Anterior cingulate cortex (tissue), 58 donors: ENCODE measurements at regions not wholly inside any gene's neighbourhood (a gene's known extent, or its start where the extent isn't known, plus 50 kb on each side); places are given as distances from the start of the nearest gene placed in this dataset.
"Not testable (repeated sequence)": the region's sequence is repeated elsewhere in the genome, so short reads cannot be mapped to it uniquely, and the experiment has no call there.

Source experiments
- DNase-seq, 58 donors: peaks; one replicate each; lab custom pipeline; 2025; lab: John Stamatoyannopoulos, UW

DNA sequence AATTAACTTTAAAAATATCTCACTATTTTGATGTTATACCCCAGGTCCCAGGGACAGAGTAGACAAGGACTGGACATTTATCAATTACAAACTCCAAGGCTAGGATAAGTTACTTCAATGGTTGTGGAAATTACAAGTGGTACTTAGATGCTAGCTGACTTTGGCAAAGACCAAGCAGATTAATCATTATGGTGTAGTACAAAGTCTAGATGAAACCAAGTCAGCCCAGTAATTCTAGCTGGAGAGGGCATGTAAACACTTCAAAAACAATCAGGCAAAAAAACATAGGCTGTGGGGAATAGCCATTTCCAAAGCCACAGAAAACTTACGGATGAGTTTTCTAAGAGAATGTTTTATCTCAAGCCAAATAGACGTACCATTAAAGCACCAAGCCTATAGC lies 124.5 kb downstream of the TSEN15 start:
- DNase-seq = no peak

DNA sequence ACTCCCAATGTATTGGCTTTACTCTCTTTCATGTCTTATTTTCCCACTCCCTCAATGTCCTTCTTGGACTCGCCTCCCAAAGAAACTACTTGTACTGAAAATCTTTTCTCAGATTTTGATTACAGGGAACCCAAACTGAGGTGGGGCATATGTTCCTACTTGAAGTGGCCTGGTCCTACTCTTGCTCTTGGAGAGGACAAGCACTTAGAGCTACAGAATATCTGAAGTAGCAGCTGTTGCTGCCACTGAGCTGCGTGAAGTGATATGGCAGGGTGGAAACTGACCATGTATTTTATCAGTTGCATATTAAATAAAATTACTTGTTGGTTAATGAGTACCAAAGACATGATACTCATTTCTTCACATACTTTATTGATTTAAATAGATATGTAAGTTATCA lies 129.5 kb downstream of the TSEN15 start:
- no peak for DNase-seq

GRCh38 chr1:184183919-184184318 lies 132.4 kb downstream of the TSEN15 start:
- DNase-seq = no peak

- DNase-seq = not testable (repeated sequence)
Measured at GRCh38 chr1:184184614-184185013, 133.1 kb downstream of the TSEN15 start.

- DNase-seq = no peak
Measured at GRCh38 chr1:184185347-184185746, 133.8 kb downstream of the TSEN15 start.

- DNase-seq = no peak
Measured at GRCh38 chr1:184186167-184186566, 134.6 kb downstream of the TSEN15 start.

- DNase-seq = no peak
Measured at GRCh38 chr1:184187097-184187496, 135.6 kb downstream of the TSEN15 start.

DNA sequence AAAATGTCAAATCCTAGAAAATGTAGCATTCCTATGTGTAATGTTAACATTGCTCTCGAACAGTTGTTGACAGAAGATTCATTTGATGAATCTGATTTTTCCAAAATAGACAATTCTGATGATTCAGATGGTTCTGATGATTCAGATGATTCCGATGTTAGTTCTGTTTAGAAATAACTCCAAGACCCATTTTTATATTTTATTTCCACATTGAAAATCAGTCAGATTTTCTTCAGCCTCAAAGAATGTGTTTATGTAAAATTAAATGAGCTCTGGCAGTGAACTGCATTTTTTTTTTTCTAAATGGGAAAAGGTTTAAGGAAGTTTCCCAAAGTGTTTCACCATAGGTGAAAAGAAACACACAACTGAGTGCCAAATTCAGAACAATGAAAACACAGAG lies 136.5 kb downstream of the TSEN15 start:
- DNase-seq = no peak

DNA sequence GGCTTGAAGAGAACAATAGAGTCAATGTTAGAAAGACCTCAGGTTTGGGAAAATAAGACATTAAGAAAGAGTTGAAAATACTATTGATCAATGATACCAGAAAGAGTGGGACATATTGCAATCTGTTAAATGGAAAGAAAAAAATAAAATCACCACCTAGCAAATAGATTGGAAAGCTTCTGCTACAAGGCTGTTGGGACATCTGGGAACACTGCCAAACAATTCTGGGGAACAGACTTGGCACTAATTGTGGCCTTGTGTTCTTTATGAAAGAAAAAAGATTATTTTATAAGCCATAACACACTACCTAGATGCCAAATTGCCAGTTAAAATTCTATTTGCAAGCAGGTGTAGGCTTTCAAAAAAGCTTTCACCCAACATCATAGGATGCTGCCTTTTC lies 137.8 kb downstream of the TSEN15 start:
- no peak for DNase-seq

DNA sequence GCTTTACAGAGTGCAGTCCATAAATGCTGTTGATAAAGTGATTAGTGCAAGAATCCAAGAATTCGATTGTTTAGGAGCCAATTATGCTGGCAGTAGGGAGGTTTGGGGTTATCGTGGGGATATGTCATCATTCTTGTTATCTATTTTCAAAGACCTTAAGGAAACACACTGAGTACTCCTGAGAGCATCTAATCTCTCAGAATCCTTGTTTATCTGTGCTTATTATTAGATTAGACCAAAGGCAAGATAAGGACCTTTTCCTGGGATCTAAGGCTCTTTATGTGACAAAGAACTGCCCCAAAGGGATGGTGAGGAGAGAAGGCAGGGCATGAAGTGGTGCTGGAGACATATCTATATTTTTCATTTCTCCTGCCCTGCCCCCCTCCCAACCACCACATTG lies 139.1 kb downstream of the TSEN15 start:
- DNase-seq = no peak

- peak in 55 of 58 donors; percentile 4 to 84 (median 43) for DNase-seq
Measured at GRCh38 chr1:184191181-184191621, 139.7 kb downstream of the TSEN15 start.

DNA sequence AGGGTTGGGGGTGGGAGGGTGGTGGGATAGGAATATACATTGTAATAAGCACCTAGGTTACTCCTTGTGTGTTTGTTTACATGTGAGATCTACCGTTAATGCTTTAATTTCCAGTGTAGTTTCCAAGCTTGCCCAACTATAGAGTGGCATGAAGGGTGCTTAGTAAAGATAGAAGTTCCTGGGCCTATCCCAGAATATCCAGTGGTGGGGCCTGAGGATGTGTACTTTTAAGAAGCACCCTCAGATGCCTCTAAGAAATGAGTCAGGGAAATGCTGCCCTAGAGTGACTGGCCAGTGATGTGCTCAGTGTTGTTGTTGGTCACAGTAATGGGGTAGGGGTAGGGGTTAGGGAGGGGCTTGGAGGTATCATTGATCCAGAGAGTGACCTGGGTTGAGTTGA lies 141.3 kb downstream of the TSEN15 start:
- no peak for DNase-seq

- no peak for DNase-seq
Measured at GRCh38 chr1:184193451-184193850, 141.9 kb downstream of the TSEN15 start.

- no peak for DNase-seq
Measured at GRCh38 chr1:184194236-184194635, 142.7 kb downstream of the TSEN15 start.

DNA sequence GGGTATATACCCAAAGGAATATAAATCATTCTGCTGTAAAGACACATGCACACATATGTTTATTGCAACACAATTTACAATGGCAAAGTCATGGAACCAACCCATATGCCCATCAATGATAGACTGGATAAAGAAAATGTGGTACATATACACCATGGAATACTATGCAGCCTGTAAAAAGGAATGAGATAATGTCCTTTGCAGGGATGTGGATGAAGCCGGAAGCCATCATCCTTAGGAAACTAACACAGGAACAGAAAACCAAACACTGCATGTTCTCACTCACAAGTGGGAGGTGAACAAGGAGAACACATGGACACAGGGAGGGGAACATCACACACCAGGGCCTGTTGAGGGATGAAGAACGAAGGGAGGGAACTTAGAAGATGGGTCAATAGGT lies 144.2 kb downstream of the TSEN15 start:
- not testable (repeated sequence) for DNase-seq

DNA sequence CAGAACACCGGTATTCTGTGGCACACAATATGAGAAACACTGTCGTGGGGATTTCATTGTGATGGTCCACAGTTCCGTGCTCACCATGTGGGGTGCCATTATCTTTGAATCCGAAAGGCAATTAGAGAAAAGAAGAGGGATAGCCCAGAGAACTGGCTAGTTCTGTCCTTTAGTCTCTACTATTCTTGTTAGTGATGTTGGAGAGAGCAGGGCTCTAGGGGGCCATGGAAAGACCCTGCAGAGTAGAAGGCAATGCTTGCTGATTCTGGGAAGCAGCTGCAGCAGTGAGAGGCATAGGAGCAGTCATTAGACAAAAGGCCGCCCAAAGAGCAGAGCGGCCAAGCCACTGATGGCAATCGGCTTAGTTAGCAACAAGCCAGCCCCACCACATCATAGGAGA lies 146.3 kb downstream of the TSEN15 start:
- no peak for DNase-seq

GRCh38 chr1:184199036-184199435 lies 147.5 kb downstream of the TSEN15 start:
- no peak for DNase-seq

- no peak for DNase-seq
Measured at GRCh38 chr1:184199438-184200085, 148.0 kb downstream of the TSEN15 start.

DNA sequence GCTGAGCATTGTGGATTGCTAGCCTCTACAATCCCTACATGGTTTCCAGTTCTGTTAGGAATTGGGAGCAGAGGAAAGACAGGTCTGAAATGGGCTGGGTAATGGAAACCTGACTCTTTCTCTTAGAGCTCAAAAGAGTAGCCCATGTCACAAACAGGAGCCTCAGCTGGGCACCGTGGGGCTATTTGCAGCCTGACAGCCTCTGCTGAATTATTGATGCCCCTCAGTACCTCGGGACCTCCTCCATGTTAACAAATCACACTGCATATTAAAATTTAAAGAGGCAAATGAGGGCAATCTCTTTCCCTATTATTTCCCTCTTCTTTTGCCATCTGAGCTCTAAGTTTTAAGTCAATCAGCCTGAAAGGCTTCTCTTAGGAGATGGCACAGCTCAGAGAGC lies 157.1 kb downstream of the TSEN15 start:
- no peak for DNase-seq

GRCh38 chr1:184210031-184210430 lies 158.5 kb downstream of the TSEN15 start:
- DNase-seq = no peak

GRCh38 chr1:184210862-184211261 lies 159.3 kb downstream of the TSEN15 start:
- DNase-seq = no peak

DNA sequence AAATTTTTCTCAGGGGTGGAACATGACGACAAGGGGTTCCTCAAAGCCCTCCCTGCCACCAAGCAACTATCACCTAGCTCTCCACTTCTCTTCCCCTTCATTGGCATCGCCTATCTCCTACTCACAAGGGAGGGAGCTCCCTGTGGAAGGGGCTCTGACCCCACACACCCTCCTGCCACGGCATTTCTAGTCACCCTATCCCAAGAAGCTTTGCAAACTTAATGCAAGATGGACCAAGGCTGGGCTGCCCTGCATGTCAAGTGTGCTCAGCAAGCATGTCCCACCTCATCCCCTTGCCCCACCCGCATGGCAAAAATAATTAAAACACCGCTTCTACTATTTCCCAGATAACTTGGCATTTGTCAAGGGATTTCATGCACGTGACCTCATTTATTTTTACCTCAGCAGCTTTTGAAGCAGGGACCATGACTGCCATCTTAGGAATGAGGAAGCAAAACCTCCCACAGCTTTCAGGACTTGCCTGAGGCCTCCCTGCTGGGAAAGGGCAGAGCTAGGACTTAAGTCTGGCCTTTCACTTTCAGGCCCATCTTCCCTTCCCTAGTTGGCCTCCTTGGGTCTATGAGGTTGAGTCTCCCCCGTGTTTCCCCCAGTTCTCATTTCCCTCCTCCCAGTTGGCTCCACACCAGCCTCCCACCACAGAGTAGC lies 161.3 kb downstream of the TSEN15 start:
- DNase-seq = no peak
